ENCODE measurements at regions not wholly inside any gene's neighbourhood (a gene's known extent, or its start where the extent isn't known, plus 50 kb on each side); places are given as distances from the start of the nearest gene placed in this dataset.

- DNase-seq: no peak
- TF ChIP-seq POLR2A (IDR thresholded peaks at IDR 0.05): no peak
- TF ChIP-seq, protein P1, sequence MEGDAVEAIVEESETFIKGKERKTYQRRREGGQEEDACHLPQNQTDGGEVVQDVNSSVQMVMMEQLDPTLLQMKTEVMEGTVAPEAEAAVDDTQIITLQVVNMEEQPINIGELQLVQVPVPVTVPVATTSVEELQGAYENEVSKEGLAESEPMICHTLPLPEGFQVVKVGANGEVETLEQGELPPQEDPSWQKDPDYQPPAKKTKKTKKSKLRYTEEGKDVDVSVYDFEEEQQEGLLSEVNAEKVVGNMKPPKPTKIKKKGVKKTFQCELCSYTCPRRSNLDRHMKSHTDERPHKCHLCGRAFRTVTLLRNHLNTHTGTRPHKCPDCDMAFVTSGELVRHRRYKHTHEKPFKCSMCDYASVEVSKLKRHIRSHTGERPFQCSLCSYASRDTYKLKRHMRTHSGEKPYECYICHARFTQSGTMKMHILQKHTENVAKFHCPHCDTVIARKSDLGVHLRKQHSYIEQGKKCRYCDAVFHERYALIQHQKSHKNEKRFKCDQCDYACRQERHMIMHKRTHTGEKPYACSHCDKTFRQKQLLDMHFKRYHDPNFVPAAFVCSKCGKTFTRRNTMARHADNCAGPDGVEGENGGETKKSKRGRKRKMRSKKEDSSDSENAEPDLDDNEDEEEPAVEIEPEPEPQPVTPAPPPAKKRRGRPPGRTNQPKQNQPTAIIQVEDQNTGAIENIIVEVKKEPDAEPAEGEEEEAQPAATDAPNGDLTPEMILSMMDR (IDR thresholded peaks at IDR 0.05): no peak
- H3K36me3 ChIP-seq: no peaks in the 10 kb centered on the region
- H3K4me1 ChIP-seq: no peaks in the 10 kb centered on the region
- H3K4me3 ChIP-seq: no peak overlapping the region
- intact Hi-C loops (cut with DNase I): no loop called here
- no peaks in the 10 kb centered on the region for H3K9me3 ChIP-seq
- H3K27ac ChIP-seq: no peak overlapping the region
- no peak for ATAC-seq
- 57 to 78% (median 71%) methylated on average over 2 of the region's 2 CpGs for WGBS, 4 donors
- H3K27me3 ChIP-seq: no peaks in the 10 kb centered on the region
These were observed 170.9 kb upstream of the CADPS start for GRCh38 chr3:63046152-63046551.

- Histone ChIP-seq H3K27ac (no peak overlapping the region), H3K36me3 (no peaks in the 10 kb centered on the region), H3K27me3 (no peaks in the 10 kb centered on the region), H3K9me3 (no peaks in the 10 kb centered on the region), H3K4me3 (no peak overlapping the region), H3K4me1 (no peaks in the 10 kb centered on the region)
- WGBS, 4 donors: 68 to 73% (median 71%) methylated on average over 4 of the region's 4 CpGs
- no peak for TF ChIP-seq POLR2A (IDR thresholded peaks at IDR 0.05)
- TF ChIP-seq, protein P1 (IDR thresholded peaks at IDR 0.05): no peak
- intact Hi-C loops (cut with DNase I): no loop called here
- DNase-seq (no peak), ATAC-seq (no peak)
These were observed 171.4 kb upstream of the CADPS start for GRCh38 chr3:63046580-63046979.

- Histone ChIP-seq H3K4me1 (no peaks in the 10 kb centered on the region), H3K4me3 (no peak overlapping the region), H3K36me3 (no peaks in the 10 kb centered on the region), H3K27ac (no peak overlapping the region), H3K9me3 (no peaks in the 10 kb centered on the region), H3K27me3 (no peaks in the 10 kb centered on the region)
- TF ChIP-seq, protein P1 (IDR thresholded peaks at IDR 0.05): no peak
- no peak for TF ChIP-seq POLR2A (IDR thresholded peaks at IDR 0.05)
- intact Hi-C loops (cut with DNase I): no loop called here
- 87 to 92% (median 89%) methylated on average over 1 of the region's 1 CpG for WGBS, 4 donors
- no peak for ATAC-seq
- no peak for DNase-seq
These were observed 171.9 kb upstream of the CADPS start for GRCh38 chr3:63047068-63047467.

DNA sequence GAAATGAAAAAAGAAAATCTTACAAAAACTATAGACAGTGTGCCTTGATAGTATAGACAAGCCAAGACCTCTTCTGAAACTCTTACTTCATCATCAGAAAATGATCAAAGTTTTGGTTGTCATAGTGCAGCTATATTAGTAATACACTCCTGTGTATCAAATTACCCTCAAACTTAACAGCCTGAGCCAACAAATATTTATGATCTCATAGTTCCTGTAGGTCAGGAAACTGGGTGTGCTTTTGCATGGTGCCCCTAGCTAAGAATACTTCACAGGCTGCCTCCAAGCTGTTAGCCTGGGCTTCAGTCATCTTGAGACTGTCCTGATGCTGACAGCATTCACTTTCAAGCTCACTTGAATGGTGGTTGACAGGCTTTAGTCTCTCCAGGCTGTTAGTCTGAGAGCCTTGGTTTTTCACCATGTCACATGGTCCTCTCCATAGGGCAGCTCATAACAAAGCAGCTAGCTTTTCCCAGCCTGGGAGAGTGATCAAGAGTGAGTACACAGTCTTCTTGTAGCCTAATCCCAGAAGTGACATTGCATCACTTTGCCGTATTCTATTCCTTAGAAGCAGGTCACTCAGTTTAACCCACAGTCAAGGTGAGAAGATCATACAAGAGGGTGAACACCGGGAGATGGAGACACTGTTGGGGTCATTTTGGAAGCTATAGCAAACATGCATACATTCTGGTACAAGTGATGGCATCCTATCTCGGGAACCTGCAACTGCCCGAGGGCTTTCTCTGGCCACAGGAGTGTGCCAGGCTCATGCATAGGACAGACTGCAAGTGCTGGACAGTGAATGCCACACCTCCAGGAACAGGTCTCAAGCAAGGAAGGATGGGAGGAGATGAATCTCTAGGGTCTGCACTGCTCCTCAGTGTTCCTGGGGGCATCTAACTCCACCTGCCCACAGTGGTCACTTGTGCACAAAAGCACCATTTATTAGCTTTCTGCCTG, 173.4 kb upstream of the CADPS start:
- TF ChIP-seq POLR2A (IDR thresholded peaks at IDR 0.05): no peak
- TF ChIP-seq, protein P1 (IDR thresholded peaks at IDR 0.05): no peak
- H3K4me1 ChIP-seq: no peaks in the 10 kb centered on the region
- WGBS, 4 donors: 81 to 90% (median 88%) methylated on average over 4 of the region's 4 CpGs
- intact Hi-C loops (cut with DNase I): no loop called here
- DNase-seq (no peak), ATAC-seq (no peak)
- H3K4me3 ChIP-seq: no peak overlapping the region
- no peak overlapping the region for H3K27ac ChIP-seq
- no peaks in the 10 kb centered on the region for H3K9me3 ChIP-seq
- H3K36me3 ChIP-seq: no peaks in the 10 kb centered on the region
- no peaks in the 10 kb centered on the region for H3K27me3 ChIP-seq

Measured in heart left ventricle (tissue), 16 donors.